K562 (cell line): ENCODE measurements at regions not wholly inside any gene's neighbourhood (a gene's known extent, or its start where the extent isn't known, plus 50 kb on each side); places are given as distances from the start of the nearest gene placed in this dataset.

ENCODE experiments used
- ATAC-seq: fragments of 200-7000 bp; cut with Tn5 transposase; 3 replicates; pipeline ENCODE4 v1.9.1; 2020; ENCODE audit warnings: moderate library complexity
- BruUV-seq: library from RNA; stranded (reverse); fragments of 400-500 nt; replicated peaks from 2 replicates; lab custom pipeline; 2021; lab: Mats Ljungman, UMichigan
- CTCF ChIA-PET: fragments of 300-600 bp; formaldehyde crosslinking; extraction: SDS; loops from one replicate; lab custom pipeline; 2021; ENCODE audit warnings: low intra/inter-chr PET ratio; lab: Yijun Ruan, JAX
- POLR2A ChIA-PET: fragments of 300-600, 350-650 bp; sonication (Branson Sonifier 250); formaldehyde crosslinking; extraction: SDS; loops from one replicate; lab custom pipeline; 2021; ENCODE audit warnings: antibody characterized with exemption, inconsistent platforms; lab: Yijun Ruan, JAX
- DNase-seq, 4 experiments: peaks; one replicate each; pipeline versions ENCODE4 v3.0.0 to v3.0.0-alpha.2; 2011 to 2018; ENCODE audit warnings: low spot score in 3 of 4, mixed read lengths in 3 of 4; ENCODE audit errors: extremely low read depth in 1 of 4
- FAIRE-seq: peaks from 2 replicates; lab custom pipeline; 2011; peaks lifted over from hg19 to GRCh38; lab: Jason Lieb, UNC
- H2AFZ ChIP-seq: 2 replicates; pipeline ENCODE4 v1.6.0; 2011; ENCODE audit warnings: low read depth, low read length, control low read depth, inconsistent platforms
- H3K27ac ChIP-seq: fragments of 200-600 bp; 3 replicates; pipeline ENCODE4 v1.8.0; 2011; ENCODE audit warnings: low read depth, mild to moderate bottlenecking, control low read depth, inconsistent platforms, low read length, moderate library complexity, mixed read lengths; ENCODE audit errors: extremely low read depth
- H3K27me3 ChIP-seq, 2 experiments: fragments of 300-600 bp in 1 of 2; 2 replicates in 1 of 2; 3 replicates in 1 of 2; pipeline versions ENCODE4 v1.6.0 to v1.8.0; 2011; ENCODE audit warnings: inconsistent platforms in 2 of 2, low read length in 2 of 2, mild to moderate bottlenecking in 1 of 2, mixed read lengths in 1 of 2, moderate library complexity in 1 of 2; ENCODE audit not compliant: control insufficient read depth in 2 of 2, insufficient read depth in 2 of 2
- H3K36me3 ChIP-seq: fragments of 300-600 bp; 3 replicates; pipeline ENCODE4 v1.8.0; 2011; ENCODE audit warnings: mild to moderate bottlenecking, low read length, inconsistent platforms; ENCODE audit not compliant: control insufficient read depth, insufficient read depth
- H3K4me1 ChIP-seq, 2 experiments: fragments of 200-600 bp in 1 of 2; replicated peaks in 1 of 2; 2 replicates in 1 of 2; 3 replicates in 1 of 2; pipeline versions ENCODE4 v1.5.1 to v1.8.0; 2011; ENCODE audit warnings: inconsistent platforms in 2 of 2, low read length in 2 of 2, mild to moderate bottlenecking in 1 of 2, mixed read lengths in 1 of 2, moderate library complexity in 1 of 2; ENCODE audit not compliant: control insufficient read depth in 2 of 2, insufficient read depth in 2 of 2
- H3K4me2 ChIP-seq: 2 replicates; pipeline ENCODE4 v1.6.1; 2011; ENCODE audit warnings: low read length, control low read depth, inconsistent platforms, mixed read lengths; ENCODE audit not compliant: insufficient read depth
- H3K4me3 ChIP-seq: fragments of 200-600 bp; sonication (generic), shearing (Covaris generic); 2 replicates; pipeline ENCODE4 v1.5.1; 2016; ENCODE audit warnings: control low read depth, inconsistent platforms
- H3K79me2 ChIP-seq: fragments of 200-600 bp; 3 replicates; pipeline ENCODE4 v1.8.0; 2011; ENCODE audit warnings: low read length, inconsistent platforms; ENCODE audit not compliant: control insufficient read depth, insufficient read depth
- H3K9ac ChIP-seq, 2 experiments: 2 replicates each; pipeline versions ENCODE4 v1.6.0 to v1.6.1; 2011; ENCODE audit warnings: low read depth in 2 of 2, low read length in 2 of 2, control low read depth in 1 of 2, inconsistent platforms in 1 of 2, mild to moderate bottlenecking in 1 of 2, mixed read lengths in 1 of 2; ENCODE audit not compliant: insufficient read depth in 1 of 2
- H3K9me1 ChIP-seq: one replicate; pipeline ENCODE4 v1.6.0; 2011; ENCODE audit warnings: inconsistent platforms, mild to moderate bottlenecking, low read length, moderate library complexity; ENCODE audit not compliant: control insufficient read depth, insufficient read depth
- H3K9me3 ChIP-seq: replicated peaks from 2 replicates; pipeline ENCODE4 v1.5.1; 2011; ENCODE audit warnings: low read depth, low read length, inconsistent platforms; ENCODE audit not compliant: control insufficient read depth, insufficient read depth
- H4K20me1 ChIP-seq: replicated peaks from 2 replicates; pipeline ENCODE4 v1.6.1; 2011; ENCODE audit warnings: low read length, inconsistent platforms, mixed read lengths; ENCODE audit not compliant: control insufficient read depth, insufficient read depth
- BACH1 ChIP-seq: fragments of 200-800 bp; sonication (Bioruptor generic); IDR thresholded peaks from 2 replicates; pipeline ENCODE4 v1.6.1; 2016; ENCODE audit warnings: missing genetic modification characterization, missing compliant biosample characterization
- CHCHD3 ChIP-seq: fragments of 250-450 bp; sonication (Bioruptor Pico); IDR thresholded peaks from 2 replicates; pipeline ENCODE4 v2.1.2; 2022; ENCODE audit warnings: mild to moderate bottlenecking
- ELF1 ChIP-seq: fragments of 200-800 bp; sonication (Bioruptor generic); IDR thresholded peaks from 2 replicates; pipeline ENCODE4 v1.6.1; 2016; ENCODE audit warnings: missing genetic modification characterization, missing compliant biosample characterization
- JUND ChIP-seq, 2 experiments: IDR thresholded peaks; 2 replicates in 1 of 2; 3 replicates in 1 of 2; pipeline ENCODE4 v1.6.1; 2011; ENCODE audit warnings: borderline replicate concordance in 2 of 2, low read depth in 2 of 2, low read length in 2 of 2, improper control_type of control experiment in 1 of 2, missing biosample characterization in 1 of 2, missing genetic modification characterization in 1 of 2, missing genetic modification reagents in 1 of 2
- MED1 ChIP-seq: sonication (generic); formaldehyde crosslinking; IDR thresholded peaks from 2 replicates; pipeline ENCODE4 v1.8.1; 2023; ENCODE audit warnings: missing genetic modification reagents, borderline replicate concordance
- MEF2A ChIP-seq: IDR thresholded peaks from 2 replicates; pipeline ENCODE4 v1.6.1; 2011; ENCODE audit warnings: low read depth, mild to moderate bottlenecking, low read length, moderate library complexity; ENCODE audit not compliant: control insufficient read depth
- OTX1 ChIP-seq: fragments of 450-650 bp; formaldehyde crosslinking; IDR thresholded peaks from 2 replicates; pipeline ENCODE4 v1.4.0; 2022; ENCODE audit warnings: mild to moderate bottlenecking
- ZNF184 ChIP-seq: sonication (generic); formaldehyde crosslinking; IDR thresholded peaks from 2 replicates; pipeline ENCODE4 v1.5.0; 2020; ENCODE audit warnings: missing genetic modification reagents
- ZNF408 ChIP-seq: fragments of 250-450 bp; sonication (Bioruptor Pico); IDR thresholded peaks from 2 replicates; pipeline ENCODE4 v1.4.0; 2020; ENCODE audit warnings: low read depth, mild to moderate bottlenecking, moderate library complexity
- ZNF699 ChIP-seq: fragments of 250-450 bp; sonication (Bioruptor Pico); IDR thresholded peaks from 2 replicates; pipeline ENCODE4 v1.8.0; 2021; ENCODE audit warnings: mild to moderate bottlenecking, moderate library complexity; ENCODE audit not compliant: insufficient replicate concordance
- ZZZ3 ChIP-seq: fragments of 450-650 bp; IDR thresholded peaks from 2 replicates; pipeline ENCODE4 v1.6.1; 2016; ENCODE audit warnings: antibody characterized with exemption, mild to moderate bottlenecking, moderate library complexity
- WGBS: fragments of 100-300 bp; shearing (Covaris generic); methylation state at CpG from one replicate; pipeline ENCODE4 v1.1.6; 2016; ENCODE audit warnings: low coverage, mixed read lengths; ENCODE audit not compliant: insufficient coverage; ENCODE audit errors: missing lambda C conversion rate; 5-methylcytosine and 5-hydroxymethylcytosine counted together
- in situ Hi-C: fragments of 300-500 bp; cut with MboI; formaldehyde crosslinking; loops from 4 replicates; pipeline ENCODE4 v1.15.0; 2018; ENCODE audit warnings: inconsistent platforms, mixed read lengths
- intact Hi-C: fragments of 100-400 bp; cut with micrococcal nuclease; formaldehyde crosslinking; loops from 2 replicates; pipeline ENCODE4 v1.14.2; 2022
- TF ChIP-seq, protein P1 (sequence below): sonication (generic); formaldehyde crosslinking; IDR thresholded peaks from 2 replicates; pipeline ENCODE4 v1.8.1; 2023; ENCODE audit warnings: mild to moderate bottlenecking, missing genetic modification reagents, moderate library complexity
- TF ChIP-seq, protein P2 (sequence below), 2 experiments: IDR thresholded peaks; 2 replicates each; pipeline ENCODE4 v1.6.1; 2011; ENCODE audit warnings: borderline replicate concordance in 1 of 2, control low read depth in 1 of 2, low read depth in 1 of 2, low read length in 1 of 2, mild to moderate bottlenecking in 1 of 2, mixed read lengths in 1 of 2, moderate library complexity in 1 of 2; ENCODE audit not compliant: insufficient read depth in 1 of 2, insufficient read length in 1 of 2, poor library complexity in 1 of 2, severe bottlenecking in 1 of 2; ENCODE audit errors: extremely low read depth in 1 of 2

DNA sequence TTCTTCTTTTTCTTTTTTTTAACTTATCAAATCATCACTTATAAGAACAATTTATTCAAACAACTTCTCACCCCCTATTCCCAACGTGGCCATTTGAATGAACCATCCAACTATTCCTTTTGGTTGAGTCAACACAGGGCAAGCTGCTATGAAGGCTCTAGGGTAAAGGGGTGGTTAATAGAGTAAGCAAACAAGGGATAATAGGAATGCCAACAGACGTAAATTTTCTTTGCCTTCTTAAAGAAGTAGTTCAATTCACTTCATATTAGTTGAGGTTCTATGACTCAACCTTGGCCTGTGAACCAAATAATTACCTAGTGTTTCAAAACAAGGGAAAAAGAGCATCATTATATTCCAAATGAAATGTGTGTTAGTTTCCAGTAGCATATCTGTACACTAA lies 1383.8 kb upstream of the SLC10A2 start:
- CTCF ChIA-PET = no interaction called here
- in situ Hi-C loops (no loop called here), intact Hi-C loops (no loop called here)
- no peaks in the 10 kb centered on the region for H3K9me3 ChIP-seq
- H3K27me3 ChIP-seq = no peaks in the 10 kb centered on the region
- TF ChIP-seq CHCHD3 (CRISPR knock-in tag) (no peak), ZNF699 (CRISPR knock-in tag) (no peak), BACH1 (tag) (no peak), ZNF408 (CRISPR knock-in tag) (no peak), ZNF184 (CRISPR knock-in tag) (no peak), MEF2A (no peak), ELF1 (tag) (no peak), JUND (IDR thresholded peaks at IDR 0.05; ENCODE audit: borderline replicate concordance, low read depth, low read length) (no peak), JUND (tag; IDR thresholded peaks at IDR 0.05; ENCODE audit: borderline replicate concordance, low read depth, low read length) (no peak), MED1 (CRISPR knock-in tag) (no peak), ZZZ3 (no peak), OTX1 (CRISPR knock-in tag) (no peak)
- TF ChIP-seq, protein P1, sequence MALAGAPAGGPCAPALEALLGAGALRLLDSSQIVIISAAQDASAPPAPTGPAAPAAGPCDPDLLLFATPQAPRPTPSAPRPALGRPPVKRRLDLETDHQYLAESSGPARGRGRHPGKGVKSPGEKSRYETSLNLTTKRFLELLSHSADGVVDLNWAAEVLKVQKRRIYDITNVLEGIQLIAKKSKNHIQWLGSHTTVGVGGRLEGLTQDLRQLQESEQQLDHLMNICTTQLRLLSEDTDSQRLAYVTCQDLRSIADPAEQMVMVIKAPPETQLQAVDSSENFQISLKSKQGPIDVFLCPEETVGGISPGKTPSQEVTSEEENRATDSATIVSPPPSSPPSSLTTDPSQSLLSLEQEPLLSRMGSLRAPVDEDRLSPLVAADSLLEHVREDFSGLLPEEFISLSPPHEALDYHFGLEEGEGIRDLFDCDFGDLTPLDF = no peak
- TF ChIP-seq, protein P2, sequence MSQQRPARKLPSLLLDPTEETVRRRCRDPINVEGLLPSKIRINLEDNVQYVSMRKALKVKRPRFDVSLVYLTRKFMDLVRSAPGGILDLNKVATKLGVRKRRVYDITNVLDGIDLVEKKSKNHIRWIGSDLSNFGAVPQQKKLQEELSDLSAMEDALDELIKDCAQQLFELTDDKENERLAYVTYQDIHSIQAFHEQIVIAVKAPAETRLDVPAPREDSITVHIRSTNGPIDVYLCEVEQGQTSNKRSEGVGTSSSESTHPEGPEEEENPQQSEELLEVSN (IDR thresholded peaks at IDR 0.05; ENCODE audit: borderline replicate concordance in 1 of 2, extremely low read depth in 1 of 2, insufficient read depth in 1 of 2, insufficient read length in 1 of 2, low read depth in 1 of 2, low read length in 1 of 2, poor library complexity in 1 of 2, severe bottlenecking in 1 of 2) = no peak
- no peak overlapping the region for H3K27ac ChIP-seq
- BruUV-seq = no TSS peak
- POLR2A ChIA-PET = no interaction called here
- WGBS = 0% methylated on average over 1 of the region's 2 CpGs
- H3K9me1 ChIP-seq = no peaks in the 10 kb centered on the region
- DNase-seq (no peak), FAIRE-seq (no peak), ATAC-seq (no peak)
- H3K79me2 ChIP-seq = no peaks in the 10 kb centered on the region
- H3K9ac ChIP-seq = no peak overlapping the region
- no peak overlapping the region for H3K4me2 ChIP-seq
- H2AFZ ChIP-seq = no peak overlapping the region
- H3K4me3 ChIP-seq = no peak overlapping the region
- H4K20me1 ChIP-seq = no peaks in the 10 kb centered on the region
- no peaks in the 10 kb centered on the region for H3K36me3 ChIP-seq
- H3K4me1 ChIP-seq = no peaks in the 10 kb centered on the region
